NCI-H446 (cell line): ENCODE measurements at regions not wholly inside any gene's neighbourhood (a gene's known extent, or its start where the extent isn't known, plus 50 kb on each side); places are given as distances from the start of the nearest gene placed in this dataset.
A peak's percentile ranks its signal among the peaks of the same experiment; 100 is the strongest.

Experiments
- DNase-seq, 2 experiments: peaks; one replicate each; lab custom pipeline; 2025; lab: John Stamatoyannopoulos, UW

DNA sequence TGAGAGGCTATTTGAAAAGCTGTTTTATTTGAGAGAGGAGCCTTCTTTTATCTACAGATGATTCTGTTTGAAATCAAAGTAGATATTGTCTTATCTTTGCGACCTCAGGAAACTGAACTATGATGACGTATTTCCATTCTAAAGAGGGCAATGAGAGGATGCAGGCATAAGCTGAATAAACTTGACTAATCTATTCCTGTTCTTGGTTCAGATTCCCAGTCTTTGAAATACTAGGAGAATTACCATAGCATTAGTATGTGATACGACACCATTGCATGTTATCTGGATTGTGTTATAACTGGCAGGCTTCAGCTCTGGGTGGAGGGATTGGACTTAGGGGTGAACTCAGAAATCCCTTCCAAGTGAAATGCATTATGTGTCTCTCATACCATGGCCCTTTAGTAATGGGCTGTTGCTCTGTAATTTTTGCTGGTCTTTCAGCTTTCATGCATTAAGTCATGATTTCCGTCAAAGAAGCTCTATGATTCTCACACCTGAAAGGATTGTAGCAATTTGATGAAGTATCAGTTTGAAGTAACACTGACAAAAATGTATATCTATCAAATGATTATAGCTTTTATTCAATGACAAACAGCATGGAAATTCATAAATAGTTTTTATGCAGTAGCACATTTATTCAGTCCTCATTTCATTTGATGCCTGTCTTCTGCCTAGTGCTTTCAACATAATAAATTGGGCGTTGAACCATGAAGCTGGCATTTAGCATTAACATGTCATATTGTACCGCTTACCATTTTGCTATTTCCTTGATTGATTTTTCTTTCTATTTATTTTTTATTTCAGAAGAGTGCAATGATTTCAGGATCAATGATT is 138.4 kb upstream of the SPACA1 start:
- no peak for DNase-seq

DNA sequence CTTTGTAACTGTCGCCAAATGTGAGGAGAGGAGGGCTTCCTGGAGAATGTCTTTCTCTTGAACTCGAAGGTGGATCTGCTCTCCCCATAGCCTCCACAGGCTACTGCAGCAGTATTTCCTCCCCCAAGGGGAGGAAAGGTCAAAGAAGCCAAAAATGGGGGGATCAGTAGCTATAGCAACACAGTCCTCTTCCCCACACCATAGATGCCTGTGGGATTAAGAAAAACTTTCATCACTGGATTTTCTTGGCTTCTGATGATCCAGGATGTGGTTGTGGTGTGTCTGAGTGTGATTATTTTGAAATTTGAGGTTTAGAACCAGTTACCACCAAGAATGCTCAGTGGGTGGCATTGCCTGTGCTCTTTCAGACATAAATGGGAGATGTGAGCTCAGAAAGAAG is 140.1 kb upstream of the SPACA1 start:
- DNase-seq, result no peak

DNA sequence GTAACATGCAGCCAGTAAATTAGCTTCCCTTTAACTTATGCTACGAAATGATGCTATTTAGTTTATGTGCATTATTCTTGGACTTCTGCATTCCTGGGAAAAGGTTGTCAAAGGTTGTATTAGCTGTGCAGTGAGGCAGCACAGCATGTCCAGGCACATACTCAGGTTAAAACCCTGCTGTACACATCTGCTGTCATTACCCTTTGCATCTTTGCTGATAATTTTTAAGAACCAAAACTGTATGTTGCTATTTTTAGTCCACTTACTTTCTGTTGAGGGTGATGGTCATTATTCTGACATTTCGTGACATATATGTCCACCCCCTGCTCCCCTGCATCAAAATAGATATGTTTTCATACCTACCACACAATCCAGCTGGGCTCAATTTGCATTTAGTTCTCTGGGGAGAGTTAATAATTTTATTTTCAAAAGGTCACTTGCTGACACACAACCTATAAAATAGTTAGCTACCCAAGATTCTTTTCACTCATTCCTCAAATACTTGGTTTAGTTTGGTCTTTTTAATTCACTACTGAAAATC is 142.5 kb upstream of the SPACA1 start:
- DNase-seq, result no peak

DNA sequence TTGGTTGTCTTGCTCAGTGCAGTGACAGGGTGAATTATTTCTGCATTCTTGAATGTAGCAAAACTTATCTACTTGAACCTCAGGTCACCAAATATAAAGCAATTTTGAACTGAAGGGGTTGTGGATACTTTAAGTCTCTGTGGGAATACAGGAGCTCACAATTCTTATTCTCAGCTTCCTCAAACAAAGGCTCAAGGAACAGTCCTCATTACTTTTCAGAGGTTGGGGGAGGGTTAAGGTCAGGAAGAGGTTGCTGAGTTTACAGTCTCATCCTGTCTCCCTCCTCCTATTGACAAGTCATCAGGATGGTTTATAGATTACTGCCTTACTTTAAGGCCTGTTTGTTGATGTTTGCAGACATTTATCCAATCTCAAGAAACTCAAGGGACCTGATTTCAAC is 143.6 kb upstream of the SPACA1 start:
- DNase-seq, result no peak

DNA sequence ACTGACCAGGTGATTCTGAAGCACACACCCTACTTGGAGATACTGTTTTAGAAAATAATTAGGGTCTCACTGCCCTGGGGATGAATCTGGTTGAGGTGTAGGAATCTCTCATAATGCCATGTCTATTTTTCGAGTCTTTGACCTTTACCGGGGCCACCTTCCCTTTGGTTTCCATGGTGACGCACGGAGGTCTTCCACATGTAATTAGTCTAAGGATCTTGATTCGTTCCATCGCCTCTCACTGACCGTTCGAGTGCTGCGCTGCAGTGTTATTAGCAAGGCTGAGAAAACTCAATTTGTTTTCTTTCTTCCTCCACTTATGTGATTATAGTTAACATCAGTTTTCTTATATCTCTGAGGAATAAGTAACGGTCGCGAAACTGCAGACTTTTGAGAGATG is 144.3 kb upstream of the SPACA1 start:
- DNase-seq, result no peak

DNA sequence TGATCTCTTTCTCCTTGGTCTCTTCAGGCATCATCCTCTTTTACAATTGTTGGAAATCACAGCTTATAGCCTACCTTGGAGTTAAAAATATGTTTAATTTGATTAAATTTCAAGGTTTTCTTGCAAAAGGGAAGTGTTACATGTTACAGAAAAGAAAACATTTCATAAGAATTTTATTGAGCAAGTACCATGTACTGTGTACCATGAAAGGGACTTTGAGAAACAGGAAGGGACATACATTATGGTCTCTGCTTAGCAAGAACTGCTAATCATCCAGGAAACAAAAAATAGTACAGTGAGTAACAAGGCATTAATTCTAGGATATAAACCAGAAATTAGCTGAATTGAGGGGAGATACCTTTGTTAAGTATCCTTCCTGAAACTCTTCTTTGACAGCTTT is 145.3 kb upstream of the SPACA1 start:
- DNase-seq, result no peak

DNA sequence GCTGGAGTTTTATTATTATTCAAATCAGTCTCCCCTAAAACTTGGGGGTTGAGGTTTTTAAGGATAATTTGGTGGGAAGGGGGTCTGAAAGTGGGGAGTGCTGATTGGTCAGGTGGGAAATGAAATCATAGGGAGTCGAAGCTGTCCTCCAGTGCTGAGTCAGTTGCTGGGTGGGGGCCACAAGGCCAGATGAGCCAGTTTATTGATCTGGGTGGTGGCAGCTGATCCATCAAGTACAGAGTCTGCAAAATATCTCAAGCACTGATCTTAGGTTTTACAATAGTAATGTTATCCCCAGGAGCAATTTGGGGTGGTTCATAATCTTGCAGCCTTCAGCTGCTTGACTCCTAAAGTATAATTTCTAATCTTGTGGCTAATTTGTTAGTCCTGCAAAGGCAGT is 146.0 kb upstream of the SPACA1 start:
- DNase-seq, result no peak

DNA sequence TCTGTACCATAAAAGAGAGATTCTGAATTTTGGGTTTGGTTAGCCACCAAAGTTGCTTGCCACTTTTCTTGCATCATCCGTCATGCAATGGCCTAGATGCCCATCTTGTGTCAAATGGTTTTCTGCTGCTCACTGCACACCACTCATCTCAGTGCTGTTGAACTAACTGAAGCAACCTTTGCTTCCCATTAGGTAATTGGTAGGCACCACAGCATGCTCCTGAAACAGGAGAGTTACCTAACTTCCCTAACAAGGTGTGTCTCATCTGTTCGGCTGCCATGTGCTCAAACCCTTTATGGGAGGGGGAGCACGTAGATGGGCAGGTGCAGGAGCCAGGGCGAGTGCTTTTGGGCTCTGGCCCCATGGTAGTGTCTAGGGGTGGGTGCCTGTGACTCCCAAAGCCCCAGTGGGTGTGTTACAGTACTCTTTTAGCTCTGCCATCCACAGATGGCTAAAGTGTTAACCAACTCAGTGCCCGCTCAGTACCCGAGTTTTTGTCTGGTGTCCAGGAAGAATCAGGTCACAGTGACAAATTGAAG is 147.4 kb upstream of the SPACA1 start:
- DNase-seq, result no peak

DNA sequence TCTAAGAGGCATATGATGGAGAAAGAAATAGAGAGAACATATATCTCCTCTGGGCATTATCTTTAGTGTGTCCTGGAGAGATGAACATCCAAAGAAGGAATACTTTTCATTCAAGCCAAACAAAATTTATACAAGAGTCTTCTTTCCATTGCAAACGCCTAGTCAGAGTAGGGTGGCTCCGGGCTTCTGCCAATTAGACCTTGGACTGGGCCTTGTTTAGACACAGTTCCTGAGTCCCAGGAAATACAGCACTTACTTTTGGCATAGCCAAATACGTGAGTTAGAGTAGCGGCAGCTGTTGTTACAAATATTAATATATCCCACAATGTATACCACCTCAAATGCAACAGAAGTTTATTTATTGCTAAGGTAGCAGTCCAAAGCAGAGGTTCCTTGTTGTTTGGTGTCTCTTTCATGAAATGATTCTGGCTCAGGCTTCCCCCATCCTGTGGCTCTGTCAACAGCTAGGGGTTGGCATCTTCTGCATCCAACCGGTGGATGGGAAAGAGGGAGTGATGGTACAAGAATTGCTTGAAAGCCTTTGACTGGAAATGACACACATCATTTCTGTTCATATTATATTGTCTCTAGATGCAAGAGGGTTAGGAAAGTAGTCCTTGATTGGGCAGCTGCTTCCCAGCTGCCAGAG is 148.0 kb upstream of the SPACA1 start:
- DNase-seq, result no peak

DNA sequence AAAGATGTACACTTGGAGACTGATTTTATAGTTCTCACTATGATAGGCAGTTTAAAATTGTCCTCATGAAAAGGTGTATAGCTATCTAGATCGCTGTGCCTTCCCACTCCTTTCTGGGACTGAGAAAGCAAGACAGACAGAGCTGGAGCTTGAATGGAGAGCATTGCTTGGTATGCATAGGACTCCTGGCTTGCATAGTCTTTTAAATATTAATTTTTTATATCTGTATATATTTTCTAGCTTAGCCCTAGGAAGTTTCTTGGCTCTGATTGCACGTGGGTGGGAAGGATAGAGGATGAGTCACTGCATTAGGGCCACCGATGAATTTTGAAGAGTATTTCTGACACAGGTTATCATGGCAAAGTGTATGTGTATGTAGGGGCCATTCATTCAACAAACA is 150.0 kb upstream of the SPACA1 start:
- no peak for DNase-seq

DNA sequence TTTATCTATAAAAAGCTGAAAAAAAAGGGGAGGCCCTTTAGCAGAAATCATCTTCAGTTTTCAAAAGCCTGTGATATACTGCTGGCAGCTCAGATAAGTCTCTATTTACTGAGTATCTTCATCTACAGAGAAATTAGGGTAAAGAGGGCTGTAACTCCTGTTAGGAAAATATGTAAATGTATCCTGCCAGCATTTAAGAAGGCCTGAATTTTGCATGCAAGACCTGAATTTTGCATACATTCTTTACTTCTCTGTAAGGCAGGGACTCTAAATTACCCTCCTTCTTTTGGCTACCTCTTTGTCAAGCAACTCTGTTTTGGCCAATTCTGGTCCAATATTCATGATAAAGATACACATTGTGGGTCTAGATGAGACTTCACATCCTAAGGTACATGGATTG is 150.6 kb upstream of the SPACA1 start:
- no peak for DNase-seq

DNA sequence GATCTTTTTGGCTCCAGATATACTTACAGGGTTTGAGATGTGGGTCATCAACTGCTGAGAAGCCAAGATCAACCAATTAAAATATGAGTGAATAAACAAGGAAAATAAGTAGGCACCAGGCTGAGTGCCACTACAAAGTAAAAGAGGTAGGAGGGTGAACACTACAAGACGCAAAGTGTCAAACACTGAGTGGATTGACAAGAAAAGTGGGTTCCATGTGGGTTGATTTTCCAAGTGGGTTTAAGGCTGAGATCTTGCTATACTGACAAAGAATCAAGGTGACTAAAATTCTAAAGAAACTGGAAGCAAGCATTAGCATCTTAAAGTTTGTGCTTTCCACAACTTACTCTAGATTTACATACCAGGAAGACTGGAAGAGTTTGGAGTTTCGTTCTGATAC is 160.4 kb upstream of the SPACA1 start:
- DNase-seq, result no peak

DNA sequence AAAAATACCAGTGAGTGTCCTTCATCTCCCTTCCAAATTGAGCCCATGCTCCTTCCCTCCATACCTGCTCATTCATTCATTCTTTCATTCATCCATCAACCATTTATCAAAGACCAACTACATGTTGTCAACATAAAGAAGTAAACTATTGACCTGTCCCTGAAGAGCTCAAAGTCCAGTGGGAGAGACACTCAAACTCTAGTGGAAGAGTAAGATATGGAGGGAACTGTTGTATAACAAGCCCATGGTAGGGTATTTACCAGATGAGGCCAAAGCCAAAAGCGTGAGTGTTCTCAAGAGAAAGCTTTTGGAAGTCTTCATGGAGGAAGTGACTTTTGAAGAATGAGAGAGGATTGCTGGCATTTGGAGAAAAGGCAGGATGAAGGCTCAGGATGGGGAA is 163.4 kb upstream of the SPACA1 start:
- DNase-seq, result no peak

DNA sequence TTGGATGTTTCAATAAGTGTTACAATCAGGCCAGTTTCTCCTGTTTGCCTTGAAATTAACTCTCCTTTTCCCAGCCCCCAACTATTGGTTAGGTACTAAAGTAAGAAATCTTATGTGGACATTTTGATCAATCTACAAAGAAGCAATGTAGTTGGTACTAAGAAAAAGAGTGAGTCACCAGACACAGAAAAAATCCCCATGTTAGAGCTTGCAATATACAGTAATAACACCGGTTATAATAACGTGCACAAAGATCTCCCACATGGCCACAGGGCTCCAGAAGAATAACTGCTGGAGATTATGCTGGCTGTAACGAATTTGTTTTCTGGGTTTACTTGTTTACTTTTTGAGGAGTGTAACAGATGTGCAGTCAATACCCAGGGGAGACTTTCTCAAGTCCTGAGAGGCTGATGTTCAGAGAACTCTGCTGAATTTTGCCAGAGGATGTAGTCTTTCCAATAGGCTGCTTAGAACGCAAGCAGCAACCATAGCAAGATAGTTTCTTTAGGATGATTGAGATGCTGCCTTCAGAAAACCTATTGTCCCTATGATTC is 166.2 kb upstream of the SPACA1 start:
- DNase-seq, result no peak

DNA sequence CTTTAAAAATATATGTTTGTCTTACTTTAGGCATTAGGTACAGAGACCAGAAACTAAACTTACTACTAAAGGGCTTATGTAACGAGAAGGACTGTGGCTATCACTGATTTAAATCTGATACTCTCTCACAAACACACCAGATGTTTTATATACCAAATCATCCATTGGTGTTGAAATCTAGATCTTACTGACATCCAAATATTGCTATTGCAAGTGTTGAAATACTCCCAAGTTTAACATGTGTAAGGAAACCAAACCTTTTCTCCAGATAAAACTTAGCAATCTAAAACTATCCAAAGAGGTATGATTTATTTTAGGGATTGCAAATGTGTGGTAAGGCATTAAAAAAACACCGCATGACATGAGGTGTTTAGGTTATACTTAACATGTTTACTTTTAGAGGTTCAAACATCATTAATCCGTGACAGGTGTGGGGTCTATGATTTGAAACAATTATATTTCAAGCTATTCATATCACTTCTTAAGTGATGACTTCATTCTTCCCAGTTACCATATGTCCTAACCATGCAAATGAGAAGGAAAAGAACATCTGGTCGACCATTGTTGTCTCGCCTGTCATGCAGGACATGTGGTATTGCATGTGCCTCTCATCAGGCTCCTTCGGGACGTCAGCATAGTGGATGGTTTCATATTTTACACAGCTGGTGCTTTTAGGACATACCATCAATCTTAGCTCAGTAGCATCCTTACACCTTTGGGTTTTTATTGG is 168.3 kb upstream of the SPACA1 start:
- no peak for DNase-seq

DNA sequence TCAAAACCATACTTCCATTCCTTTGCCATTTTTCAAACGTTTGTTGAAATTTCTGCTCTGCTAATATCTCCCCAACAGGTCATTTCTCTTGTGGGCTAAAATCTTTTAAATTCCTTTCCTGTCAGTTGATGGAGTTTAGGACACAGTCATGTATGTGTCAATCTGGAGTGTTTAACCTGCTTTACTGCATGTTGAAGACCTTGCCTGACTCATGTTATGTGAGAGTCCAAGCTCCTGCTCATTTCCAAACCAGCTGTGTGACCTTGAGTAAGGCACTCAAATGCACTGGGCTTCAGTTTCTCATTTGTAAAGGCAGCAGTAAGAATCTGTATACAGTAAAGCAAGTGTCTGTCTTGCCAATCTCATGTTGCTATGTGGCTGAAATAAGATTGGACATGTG is 171.9 kb upstream of the SPACA1 start:
- DNase-seq, result no peak

DNA sequence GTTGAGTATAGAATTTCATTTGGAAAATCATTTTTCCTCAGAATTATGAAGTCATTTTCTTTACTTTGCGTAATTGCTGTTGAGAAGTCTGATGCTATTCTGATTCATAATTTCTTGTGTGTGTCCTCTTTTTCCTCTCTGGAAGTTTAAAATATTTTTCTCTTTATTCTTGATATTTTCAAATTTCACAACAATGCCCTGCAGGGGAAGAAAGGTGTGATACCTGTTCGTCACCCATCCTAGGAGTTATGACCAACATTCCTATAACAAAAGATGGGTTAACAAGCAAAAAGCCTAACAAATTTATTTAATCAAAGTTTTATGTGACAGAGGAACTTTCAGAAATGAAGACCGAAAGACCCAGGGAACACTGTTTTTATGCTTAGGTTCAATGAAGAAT is 171.5 kb upstream of the AKIRIN2 start:
- DNase-seq, result no peak

DNA sequence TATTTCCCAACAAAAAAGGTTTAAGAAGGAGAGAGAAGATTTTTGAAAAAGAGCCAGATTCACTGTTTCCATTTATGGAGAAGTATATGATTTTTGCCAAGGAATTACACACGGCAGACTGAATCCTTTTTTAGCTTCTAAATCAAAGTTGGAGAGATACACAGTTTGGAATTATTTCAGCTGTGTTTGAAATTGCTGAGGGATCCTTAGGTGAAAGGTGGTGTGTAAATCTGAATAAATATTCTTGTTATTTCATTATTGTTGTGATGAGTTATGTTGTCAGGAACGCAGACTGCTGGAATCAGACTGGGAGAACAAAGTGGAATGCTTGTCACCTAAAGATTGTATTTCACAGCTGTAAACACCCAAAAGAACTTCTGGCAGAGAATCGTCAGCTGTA is 168.5 kb upstream of the AKIRIN2 start:
- peak; percentile 6 to 64 for DNase-seq

DNA sequence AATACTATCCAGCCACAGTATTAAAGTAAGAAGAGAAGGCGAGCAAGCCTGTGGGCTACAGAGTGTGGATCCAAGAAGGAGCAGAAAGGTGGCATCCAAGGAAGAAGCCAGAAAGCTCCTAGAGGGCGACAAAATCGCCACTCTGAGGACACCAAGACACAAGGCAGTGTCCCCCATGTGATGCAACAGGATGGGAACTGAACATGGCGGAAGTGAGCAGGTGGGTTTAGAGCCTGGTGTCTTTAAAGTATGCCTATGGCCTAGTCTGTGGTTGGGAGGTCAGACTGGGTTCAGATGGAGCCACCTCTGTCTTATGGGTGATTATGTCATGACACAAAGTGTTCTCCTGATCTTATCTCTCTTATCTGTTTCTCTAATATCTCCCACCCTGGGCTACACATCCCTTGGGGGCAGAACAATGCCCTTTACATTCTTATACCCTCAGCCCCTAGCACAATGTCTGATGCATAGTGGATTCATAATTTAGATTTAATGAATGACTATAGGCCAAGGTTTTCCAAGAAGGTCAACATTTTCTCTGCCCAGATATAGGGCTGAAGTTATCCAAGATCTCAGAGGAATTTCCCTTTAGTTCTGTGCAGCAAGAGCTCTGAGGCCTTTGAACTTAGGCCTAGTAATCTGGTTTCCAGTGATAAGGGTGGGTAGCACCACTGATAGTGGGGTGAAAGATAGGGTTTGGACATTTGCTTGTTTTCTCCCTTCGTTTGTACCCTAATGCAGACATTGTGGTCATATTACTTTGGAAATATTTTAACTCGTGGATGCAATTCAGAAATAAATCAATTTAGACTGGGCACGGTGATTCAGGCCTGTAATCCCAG is 167.3 kb upstream of the AKIRIN2 start:
- no peak for DNase-seq

DNA sequence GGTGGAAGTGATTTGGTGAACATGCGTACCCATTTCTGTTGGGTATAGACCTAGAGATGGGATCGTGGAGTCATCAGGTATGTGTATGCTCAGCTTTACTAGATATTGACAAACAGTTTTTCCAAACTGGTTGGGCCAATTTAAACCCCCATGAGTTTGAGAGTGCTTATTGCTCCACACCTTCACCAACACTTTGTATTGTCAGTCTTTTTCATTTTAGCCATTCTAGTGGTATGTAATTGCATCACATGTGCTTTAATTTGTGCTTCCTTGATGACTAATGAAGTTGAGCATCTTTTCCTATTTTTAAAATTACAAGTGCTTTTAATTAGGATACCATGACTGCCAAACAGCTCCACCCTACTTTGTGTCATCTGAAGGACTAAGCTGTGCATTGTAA is 158.9 kb upstream of the AKIRIN2 start:
- no peak for DNase-seq

DNA sequence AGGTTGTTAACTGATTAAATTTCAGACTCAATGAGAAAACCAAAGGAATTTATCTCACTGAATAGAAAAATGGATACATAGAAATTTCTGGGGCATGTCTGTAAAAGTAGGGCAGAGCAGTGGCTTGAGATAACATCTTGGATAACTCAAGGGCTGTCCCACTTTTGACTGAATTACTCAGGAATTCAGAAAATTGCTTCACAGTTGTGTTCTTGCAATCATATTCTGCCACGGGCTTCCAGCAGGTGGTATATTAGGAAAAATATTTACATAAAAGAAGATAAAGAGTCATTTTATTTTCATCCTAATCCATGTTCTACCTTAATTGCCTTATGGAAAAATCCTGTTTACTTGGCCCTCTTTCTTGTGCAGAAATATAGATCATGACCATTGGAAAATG is 156.4 kb upstream of the AKIRIN2 start:
- no peak for DNase-seq
